ENCODE measurements at regions not wholly inside any gene's neighbourhood (a gene's known extent, or its start where the extent isn't known, plus 50 kb on each side); places are given as distances from the start of the nearest gene placed in this dataset.
"Not testable (repeated sequence)": the region's sequence is repeated elsewhere in the genome, so short reads cannot be mapped to it uniquely, and the experiment has no call there.

DNA sequence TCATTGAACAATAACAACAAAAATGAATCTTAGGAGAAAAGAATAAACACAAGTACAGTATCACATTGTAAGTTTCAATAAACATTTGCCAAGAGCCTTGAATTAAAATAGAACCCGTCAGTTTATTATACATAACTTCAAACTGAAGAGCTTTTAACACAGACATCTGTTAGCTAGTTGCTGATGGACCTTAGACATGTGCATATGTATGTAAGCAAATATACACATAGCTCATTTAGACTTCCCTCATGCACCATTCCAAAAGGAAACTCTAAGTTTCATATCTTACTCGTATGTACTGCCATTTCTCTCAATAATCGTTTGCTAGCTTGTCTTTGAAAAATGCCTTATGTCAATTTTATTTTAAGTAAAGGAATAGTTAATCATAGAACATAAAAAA, 235.0 kb downstream of the TENT5A start:
- Histone ChIP-seq H3K36me3 (replicated peaks in 1 of 2; ENCODE audit: control insufficient read depth in 1 of 2, insufficient read depth in 2 of 2, low read length in 2 of 2) (no peaks in the 10 kb centered on the region), H3K79me2 (ENCODE audit: insufficient read depth, low read length) (no peaks in the 10 kb centered on the region), H3K9me3 (replicated peaks in 1 of 2; ENCODE audit: control insufficient read depth in 1 of 2, insufficient read depth in 1 of 2, low read length in 2 of 2) (no peaks in the 10 kb centered on the region), H3K4me1 (ENCODE audit: control insufficient read depth in 1 of 2, insufficient read depth in 2 of 2, low read length in 2 of 2) (no peaks in the 10 kb centered on the region), H3K27me3 (ENCODE audit: control insufficient read depth in 2 of 2, insufficient read depth in 2 of 2, low read length in 2 of 2) (no peaks in the 10 kb centered on the region), H3K4me2 (replicated peaks; ENCODE audit: extremely low read depth, low read length, poor library complexity, severe bottlenecking) (no peak overlapping the region), H3K27ac (ENCODE audit: low read depth in 1 of 2, low read length in 2 of 2) (no peak overlapping the region), H4K20me1 (ENCODE audit: insufficient read depth, low read length) (no peaks in the 10 kb centered on the region), H3K9ac (ENCODE audit: insufficient read depth, low read length, poor library complexity, severe bottlenecking) (no peak overlapping the region), H3K4me3 (replicated peaks in 1 of 3; ENCODE audit: low read depth in 2 of 3, low read length in 3 of 3) (no peak overlapping the region), H2AFZ (ENCODE audit: insufficient read depth, low read depth, low read length, poor library complexity, severe bottlenecking) (no peak overlapping the region)
- no peak for DNase-seq
- no peak overlapping the region for H3K4me3 Mint-ChIP-seq
- WGBS (ENCODE audit: insufficient coverage), result no CpG with 5 or more reads among the region's 3 CpGs
- H3K9me3 Mint-ChIP-seq, result peaks cover 0 to 5% (median 0%) of the 10 kb centered on the region in 7 donors
- H3K4me1 Mint-ChIP-seq, result no peaks in the 10 kb centered on the region
- H3K36me3 Mint-ChIP-seq, result no peaks in the 10 kb centered on the region
- no peak overlapping the region for H3K27ac Mint-ChIP-seq
- H3K27me3 Mint-ChIP-seq (ENCODE audit: low read depth in 3 of 3), result no peaks in the 10 kb centered on the region
- TF ChIP-seq, protein P1, sequence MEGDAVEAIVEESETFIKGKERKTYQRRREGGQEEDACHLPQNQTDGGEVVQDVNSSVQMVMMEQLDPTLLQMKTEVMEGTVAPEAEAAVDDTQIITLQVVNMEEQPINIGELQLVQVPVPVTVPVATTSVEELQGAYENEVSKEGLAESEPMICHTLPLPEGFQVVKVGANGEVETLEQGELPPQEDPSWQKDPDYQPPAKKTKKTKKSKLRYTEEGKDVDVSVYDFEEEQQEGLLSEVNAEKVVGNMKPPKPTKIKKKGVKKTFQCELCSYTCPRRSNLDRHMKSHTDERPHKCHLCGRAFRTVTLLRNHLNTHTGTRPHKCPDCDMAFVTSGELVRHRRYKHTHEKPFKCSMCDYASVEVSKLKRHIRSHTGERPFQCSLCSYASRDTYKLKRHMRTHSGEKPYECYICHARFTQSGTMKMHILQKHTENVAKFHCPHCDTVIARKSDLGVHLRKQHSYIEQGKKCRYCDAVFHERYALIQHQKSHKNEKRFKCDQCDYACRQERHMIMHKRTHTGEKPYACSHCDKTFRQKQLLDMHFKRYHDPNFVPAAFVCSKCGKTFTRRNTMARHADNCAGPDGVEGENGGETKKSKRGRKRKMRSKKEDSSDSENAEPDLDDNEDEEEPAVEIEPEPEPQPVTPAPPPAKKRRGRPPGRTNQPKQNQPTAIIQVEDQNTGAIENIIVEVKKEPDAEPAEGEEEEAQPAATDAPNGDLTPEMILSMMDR (IDR thresholded peaks at IDR 0.05), result no peak
- intact Hi-C loops (cut with micrococcal nuclease), result no loop called here

DNA sequence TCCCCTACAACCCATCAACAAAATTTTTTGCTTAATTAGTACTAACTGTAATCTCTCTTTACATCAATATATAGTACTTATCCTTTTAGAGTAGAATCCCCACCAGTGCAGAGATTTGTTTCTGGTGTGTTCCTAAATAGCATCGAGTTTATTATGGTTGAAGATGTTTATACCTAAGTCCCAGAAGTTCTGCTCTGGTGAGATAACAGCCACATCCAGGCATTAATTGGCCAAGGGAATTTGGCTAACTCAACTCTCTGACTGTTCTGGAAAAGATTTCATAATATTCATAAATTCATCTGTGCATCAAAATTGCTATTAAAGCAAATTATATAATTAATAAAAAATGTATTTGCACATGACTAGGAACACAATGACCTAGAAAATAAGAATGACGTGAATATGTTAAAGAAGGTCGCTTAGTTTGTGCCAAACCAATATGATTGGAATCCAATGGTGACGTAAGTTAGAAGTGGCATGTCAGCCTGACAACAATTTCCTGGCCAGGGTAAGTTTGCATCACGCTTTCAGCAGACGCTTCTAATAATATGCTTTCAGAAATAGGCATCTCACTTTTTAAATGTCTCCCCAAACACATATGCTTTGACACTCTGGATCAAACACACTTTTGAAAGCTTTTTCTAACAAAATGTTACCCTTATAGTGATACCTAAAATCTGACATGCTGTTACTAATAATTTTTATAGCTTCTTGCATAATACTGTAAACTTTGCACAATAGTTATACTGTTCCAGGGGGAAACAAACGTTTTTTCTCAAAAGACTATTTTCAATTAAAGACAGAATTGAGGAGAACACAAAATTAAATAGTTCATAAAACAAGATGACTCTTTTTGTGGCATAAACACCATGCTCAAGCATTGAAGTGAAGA, 236.7 kb downstream of the TENT5A start:
- H3K4me1 ChIP-seq (ENCODE audit: control insufficient read depth in 1 of 2, insufficient read depth in 2 of 2, low read length in 2 of 2), result no peaks in the 10 kb centered on the region
- H3K36me3 ChIP-seq (replicated peaks in 1 of 2; ENCODE audit: control insufficient read depth in 1 of 2, insufficient read depth in 2 of 2, low read length in 2 of 2), result no peaks in the 10 kb centered on the region
- H3K27ac ChIP-seq (ENCODE audit: low read depth in 1 of 2, low read length in 2 of 2), result no peak overlapping the region
- H3K27me3 ChIP-seq (ENCODE audit: control insufficient read depth in 2 of 2, insufficient read depth in 2 of 2, low read length in 2 of 2), result no peaks in the 10 kb centered on the region
- H3K9me3 ChIP-seq (replicated peaks in 1 of 2; ENCODE audit: control insufficient read depth in 1 of 2, insufficient read depth in 1 of 2, low read length in 2 of 2), result no peaks in the 10 kb centered on the region
- Mint-ChIP-seq H3K4me3 (no peak overlapping the region), H3K27me3 (ENCODE audit: low read depth in 3 of 3) (no peaks in the 10 kb centered on the region), H3K9me3 (peaks cover 0 to 2% (median 0%) of the 10 kb centered on the region in 7 donors), H3K27ac (no peak overlapping the region), H3K4me1 (no peaks in the 10 kb centered on the region), H3K36me3 (no peaks in the 10 kb centered on the region)
- 84% methylated on average over 5 of the region's 7 CpGs for WGBS (ENCODE audit: insufficient coverage)
- TF ChIP-seq, protein P1 (IDR thresholded peaks at IDR 0.05), result no peak
- H3K4me2 ChIP-seq (replicated peaks; ENCODE audit: extremely low read depth, low read length, poor library complexity, severe bottlenecking), result no peak overlapping the region
- no peak overlapping the region for H2AFZ ChIP-seq (ENCODE audit: insufficient read depth, low read depth, low read length, poor library complexity, severe bottlenecking)
- DNase-seq, result no peak
- no peaks in the 10 kb centered on the region for H3K79me2 ChIP-seq (ENCODE audit: insufficient read depth, low read length)
- no peak overlapping the region for H3K9ac ChIP-seq (ENCODE audit: insufficient read depth, low read length, poor library complexity, severe bottlenecking)
- intact Hi-C loops (cut with micrococcal nuclease), result no loop called here
- no peak overlapping the region for H3K4me3 ChIP-seq (replicated peaks in 1 of 3; ENCODE audit: low read depth in 2 of 3, low read length in 3 of 3)
- H4K20me1 ChIP-seq (ENCODE audit: insufficient read depth, low read length), result no peaks in the 10 kb centered on the region

DNA sequence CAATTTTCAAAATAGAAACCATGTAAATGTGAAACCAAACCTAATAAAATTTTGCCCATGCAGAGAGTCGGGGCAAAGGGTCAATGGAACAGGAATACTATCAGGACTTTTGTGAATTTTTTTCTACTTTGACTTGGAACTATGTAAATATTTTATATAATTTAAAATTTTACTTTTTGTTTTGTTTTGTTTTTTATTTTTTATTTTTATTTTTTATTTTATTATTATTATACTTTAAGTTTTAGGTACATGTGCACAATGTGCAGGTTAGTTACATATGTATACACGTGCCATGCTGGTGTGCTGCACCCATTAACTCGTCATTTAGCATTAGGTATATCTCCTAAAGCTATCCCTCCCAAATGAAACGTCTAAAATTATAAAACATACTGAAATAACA, 238.3 kb downstream of the TENT5A start:
- H3K4me1 ChIP-seq (ENCODE audit: control insufficient read depth in 1 of 2, insufficient read depth in 2 of 2, low read length in 2 of 2); H3K4me3 ChIP-seq (replicated peaks in 1 of 3; ENCODE audit: low read depth in 2 of 3, low read length in 3 of 3); H3K36me3 Mint-ChIP-seq; H3K36me3 ChIP-seq (replicated peaks in 1 of 2; ENCODE audit: control insufficient read depth in 1 of 2, insufficient read depth in 2 of 2, low read length in 2 of 2); H3K4me1 Mint-ChIP-seq; H3K27me3 Mint-ChIP-seq (ENCODE audit: low read depth in 3 of 3); DNase-seq; H3K27me3 ChIP-seq (ENCODE audit: control insufficient read depth in 2 of 2, insufficient read depth in 2 of 2, low read length in 2 of 2); H3K4me2 ChIP-seq (replicated peaks; ENCODE audit: extremely low read depth, low read length, poor library complexity, severe bottlenecking); intact Hi-C loops (cut with micrococcal nuclease); H3K79me2 ChIP-seq (ENCODE audit: insufficient read depth, low read length); H2AFZ ChIP-seq (ENCODE audit: insufficient read depth, low read depth, low read length, poor library complexity, severe bottlenecking); H3K27ac ChIP-seq (ENCODE audit: low read depth in 1 of 2, low read length in 2 of 2); H4K20me1 ChIP-seq (ENCODE audit: insufficient read depth, low read length); H3K4me3 Mint-ChIP-seq; H3K9me3 ChIP-seq (replicated peaks in 1 of 2; ENCODE audit: control insufficient read depth in 1 of 2, insufficient read depth in 1 of 2, low read length in 2 of 2); H3K27ac Mint-ChIP-seq; H3K9ac ChIP-seq (ENCODE audit: insufficient read depth, low read length, poor library complexity, severe bottlenecking); H3K9me3 Mint-ChIP-seq: not testable (repeated sequence)
- 80% methylated on average over 1 of the region's 4 CpGs for WGBS (ENCODE audit: insufficient coverage)

Measured in CD14-positive monocyte (primary cell).